Kidney (tissue), 13 donors: ENCODE measurements at regions not wholly inside any gene's neighbourhood (a gene's known extent, or its start where the extent isn't known, plus 50 kb on each side); places are given as distances from the start of the nearest gene placed in this dataset.

Source experiments
- DNase-seq, 5 donors: peaks; one replicate each; pipeline ENCODE4 v3.0.0-alpha.2; 2013 to 2020
- FAIRE-seq: peaks from 2 replicates; lab custom pipeline; 2012; peaks lifted over from hg19 to GRCh38; lab: Jason Lieb, UNC
- H3K27ac ChIP-seq, 2 donors: one replicate each; pipeline ENCODE4 v1.7.0; 2013; ENCODE audit warnings: low read depth in 2 of 2, low read length in 2 of 2, inconsistent platforms in 1 of 2
- H3K27me3 ChIP-seq: one replicate; pipeline ENCODE4 v1.7.1; 2013; ENCODE audit warnings: low read length, inconsistent platforms; ENCODE audit not compliant: control insufficient read depth, insufficient read depth
- H3K36me3 ChIP-seq, 3 donors: one replicate each; pipeline versions ENCODE4 v1.7.0 to v1.7.1; 2013; ENCODE audit warnings: low read length in 3 of 3, control low read depth in 1 of 3, inconsistent platforms in 1 of 3; ENCODE audit not compliant: insufficient read depth in 3 of 3, control insufficient read depth in 2 of 3
- H3K4me1 ChIP-seq, 3 donors: one replicate each; pipeline versions ENCODE4 v1.7.0 to v1.7.1; 2013; ENCODE audit warnings: low read length in 3 of 3, inconsistent platforms in 1 of 3, low read depth in 1 of 3; ENCODE audit not compliant: control insufficient read depth in 2 of 3, insufficient read depth in 2 of 3
- H3K4me3 ChIP-seq, 3 donors: one replicate each; pipeline versions ENCODE4 v1.7.0 to v1.8.1; 2013; ENCODE audit warnings: low read length in 3 of 3, control low read depth in 1 of 3, inconsistent platforms in 1 of 3
- H3K9ac ChIP-seq, 3 donors: one replicate each; pipeline versions ENCODE4 v1.7.0 to v1.7.1; 2013; ENCODE audit warnings: low read length in 3 of 3, control low read depth in 1 of 3, inconsistent platforms in 1 of 3
- H3K9me3 ChIP-seq, 3 donors: one replicate each; pipeline versions ENCODE4 v1.7.0 to v1.7.1; 2013; ENCODE audit warnings: low read length in 3 of 3, control low read depth in 1 of 3, inconsistent platforms in 1 of 3; ENCODE audit not compliant: control insufficient read depth in 2 of 3, insufficient read depth in 1 of 3
- CTCF ChIP-seq: IDR thresholded peaks from 3 replicates; pipeline ENCODE4 v1.5.1; 2012; ENCODE audit warnings: mild to moderate bottlenecking, moderate library complexity, borderline replicate concordance; ENCODE audit not compliant: insufficient read depth; ENCODE audit errors: extremely low read depth
- intact Hi-C: fragments of 100-400 bp; cut with DNase I; formaldehyde crosslinking; loops from one replicate; pipeline ENCODE4 v1.11.1; 2022
- donor health status: control.
- donor health status: control.
- donor health status: control.
- donor health status: control.
- donor health status: control.
- donor health status: DM: yes; HTN: yes; CAD: no.
- donor health status: Normal renal cell carcinoma (clear cell type).

GRCh38 chr5:8137941-8138550 lies 269.1 kb downstream of the MTRR start:
- Histone ChIP-seq H3K4me3 (no peak overlapping the region), H3K36me3 (no peaks in the 10 kb centered on the region), H3K27me3 (no peaks in the 10 kb centered on the region), H3K9me3 (no peaks in the 10 kb centered on the region), H3K9ac (no peak overlapping the region), H3K27ac (no peak overlapping the region), H3K4me1 (no peaks in the 10 kb centered on the region)
- no peak for DNase-seq
- TF ChIP-seq CTCF: no peak
- no peak for FAIRE-seq
- intact Hi-C loops: no loop called here

- FAIRE-seq: no peak
- intact Hi-C loops: no loop called here
- DNase-seq: no peak
- no peaks in the 10 kb centered on the region for H3K27me3 ChIP-seq
- H3K27ac ChIP-seq: no peak overlapping the region
- no peak overlapping the region for H3K9ac ChIP-seq
- TF ChIP-seq CTCF: no peak
- no peaks in the 10 kb centered on the region for H3K4me1 ChIP-seq
- H3K4me3 ChIP-seq: no peak overlapping the region
- no peaks in the 10 kb centered on the region for H3K9me3 ChIP-seq
- H3K36me3 ChIP-seq: no peaks in the 10 kb centered on the region
Measured at GRCh38 chr5:8138884-8139283, 269.9 kb downstream of the MTRR start.

- TF ChIP-seq CTCF: no peak
- no peaks in the 10 kb centered on the region for H3K4me1 ChIP-seq
- no peaks in the 10 kb centered on the region for H3K36me3 ChIP-seq
- FAIRE-seq: no peak
- H3K27ac ChIP-seq: no peak overlapping the region
- no peaks in the 10 kb centered on the region for H3K9me3 ChIP-seq
- no peak for DNase-seq
- H3K27me3 ChIP-seq: no peaks in the 10 kb centered on the region
- no peak overlapping the region for H3K9ac ChIP-seq
- intact Hi-C loops: no loop called here
- no peak overlapping the region for H3K4me3 ChIP-seq
Measured at GRCh38 chr5:8150791-8151190, 281.8 kb downstream of the MTRR start.

- intact Hi-C loops: no loop called here
- no peak overlapping the region for H3K9ac ChIP-seq
- no peak overlapping the region for H3K4me3 ChIP-seq
- no peak overlapping the region for H3K27ac ChIP-seq
- no peaks in the 10 kb centered on the region for H3K9me3 ChIP-seq
- no peaks in the 10 kb centered on the region for H3K36me3 ChIP-seq
- FAIRE-seq: no peak
- H3K27me3 ChIP-seq: no peaks in the 10 kb centered on the region
- TF ChIP-seq CTCF: no peak
- no peaks in the 10 kb centered on the region for H3K4me1 ChIP-seq
- DNase-seq: no peak
Measured at GRCh38 chr5:8156706-8157105, 287.8 kb downstream of the MTRR start.
